Upper lobe of right lung (tissue), 1 donor: ENCODE measurements at regions not wholly inside any gene's neighbourhood (a gene's known extent, or its start where the extent isn't known, plus 50 kb on each side); places are given as distances from the start of the nearest gene placed in this dataset.

Experiments
- ATAC-seq: fragments of 200-7000 bp; cut with Tn5 transposase; one replicate; pipeline ENCODE4 v1.9.1; 2020; ENCODE audit warnings: mild to moderate bottlenecking, moderate library complexity
- DNase-seq: peaks from one replicate; pipeline ENCODE4 v3.0.0-alpha.2; 2020
- H3K27ac ChIP-seq: fragments of 200-600 bp; one replicate; pipeline ENCODE4 v1.8.0; 2022
- H3K27me3 ChIP-seq: fragments of 200-600 bp; one replicate; pipeline ENCODE4 v1.8.0; 2022; ENCODE audit warnings: mild to moderate bottlenecking
- H3K36me3 ChIP-seq: fragments of 200-600 bp; one replicate; pipeline ENCODE4 v1.8.0; 2022
- H3K4me1 ChIP-seq: fragments of 200-600 bp; one replicate; pipeline ENCODE4 v1.8.0; 2022
- H3K4me3 ChIP-seq: fragments of 200-600 bp; one replicate; pipeline ENCODE4 v1.8.0; 2022; ENCODE audit warnings: mild to moderate bottlenecking
- H3K9me3 ChIP-seq: fragments of 200-600 bp; one replicate; pipeline ENCODE4 v1.8.0; 2022
- CTCF ChIP-seq: fragments of 200-600 bp; IDR thresholded peaks from one replicate; pipeline ENCODE4 v1.8.0; 2022; ENCODE audit warnings: antibody characterized with exemption
- intact Hi-C: fragments of 100-400 bp; cut with DNase I; formaldehyde crosslinking; loops from one replicate; pipeline ENCODE4 v1.11.0; 2022
- donor health status: DM: no; HTN: yes; CAD: no; lungs with severe emphysema.

- H3K9me3 ChIP-seq = no peaks in the 10 kb centered on the region
- no peaks in the 10 kb centered on the region for H3K4me1 ChIP-seq
- H3K27ac ChIP-seq = no peak overlapping the region
- intact Hi-C loops = no loop called here
- TF ChIP-seq CTCF = no peak
- DNase-seq = no peak
- H3K4me3 ChIP-seq = no peak overlapping the region
- no peaks in the 10 kb centered on the region for H3K36me3 ChIP-seq
- no peak for ATAC-seq
- H3K27me3 ChIP-seq = no peaks in the 10 kb centered on the region
These were observed 289.1 kb upstream of the ZNF385D start for GRCh38 chr3:22040150-22040549.

- Histone ChIP-seq H3K36me3 (no peaks in the 10 kb centered on the region), H3K27ac (no peak overlapping the region), H3K27me3 (no peaks in the 10 kb centered on the region), H3K9me3 (no peaks in the 10 kb centered on the region), H3K4me3 (no peak overlapping the region), H3K4me1 (no peaks in the 10 kb centered on the region)
- no peak for DNase-seq
- ATAC-seq = no peak
- intact Hi-C loops = no loop called here
- no peak for TF ChIP-seq CTCF
These were observed 294.9 kb upstream of the ZNF385D start for GRCh38 chr3:22045882-22046281.

- no peaks in the 10 kb centered on the region for H3K4me1 ChIP-seq
- ATAC-seq = no peak
- H3K27ac ChIP-seq = no peak overlapping the region
- H3K4me3 ChIP-seq = no peak overlapping the region
- no peaks in the 10 kb centered on the region for H3K9me3 ChIP-seq
- DNase-seq = no peak
- intact Hi-C loops = no loop called here
- H3K36me3 ChIP-seq = no peaks in the 10 kb centered on the region
- no peaks in the 10 kb centered on the region for H3K27me3 ChIP-seq
- TF ChIP-seq CTCF = no peak
These were observed 312.5 kb upstream of the ZNF385D start for GRCh38 chr3:22063500-22063899.

GRCh38 chr3:22068619-22069018, 317.6 kb upstream of the ZNF385D start:
- TF ChIP-seq CTCF = no peak
- Histone ChIP-seq H3K27me3 (no peaks in the 10 kb centered on the region), H3K27ac (no peak overlapping the region), H3K4me1 (no peaks in the 10 kb centered on the region), H3K36me3 (no peaks in the 10 kb centered on the region), H3K4me3 (no peak overlapping the region), H3K9me3 (no peaks in the 10 kb centered on the region)
- no peak for DNase-seq
- no peak for ATAC-seq
- intact Hi-C loops = no loop called here

- no peak for ATAC-seq
- no peak for DNase-seq
- Histone ChIP-seq H3K27ac (no peak overlapping the region), H3K4me1 (no peaks in the 10 kb centered on the region), H3K4me3 (no peak overlapping the region), H3K36me3 (no peaks in the 10 kb centered on the region), H3K27me3 (no peaks in the 10 kb centered on the region), H3K9me3 (no peaks in the 10 kb centered on the region)
- intact Hi-C loops = no loop called here
- TF ChIP-seq CTCF = no peak
These were observed 337.2 kb upstream of the ZNF385D start for GRCh38 chr3:22088204-22088603.

- DNase-seq (no peak), ATAC-seq (peak; percentile 79)
- intact Hi-C loops = no loop called here
These were observed 338.3 kb upstream of the ZNF385D start for GRCh38 chr3:22089284-22089683.

More at GRCh38 chr3:22089284-22089683, 338.3 kb upstream of the ZNF385D start:
- H3K27me3 ChIP-seq = no peaks in the 10 kb centered on the region
- H3K9me3 ChIP-seq = no peaks in the 10 kb centered on the region
- TF ChIP-seq CTCF = peak; percentile 44
- no peaks in the 10 kb centered on the region for H3K36me3 ChIP-seq
- no peaks in the 10 kb centered on the region for H3K4me1 ChIP-seq
- H3K4me3 ChIP-seq = no peak overlapping the region
- H3K27ac ChIP-seq = no peak overlapping the region
